IMR-90 (cell line): ENCODE measurements at regions not wholly inside any gene's neighbourhood (a gene's known extent, or its start where the extent isn't known, plus 50 kb on each side); places are given as distances from the start of the nearest gene placed in this dataset.

ENCODE experiments used
- ATAC-seq: fragments of 200-7000 bp; cut with Tn5 transposase; 2 replicates; pipeline ENCODE4 v1.9.1; 2020; ENCODE audit warnings: low read depth, mild to moderate bottlenecking, moderate library complexity
- BruUV-seq: library from RNA; stranded (reverse); fragments of 400-500 nt; replicated peaks from 2 replicates; lab custom pipeline; 2021; lab: Mats Ljungman, UMichigan
- CTCF ChIA-PET: fragments of 300-600 bp; formaldehyde crosslinking; extraction: SDS; loops from one replicate; lab custom pipeline; 2021; ENCODE audit warnings: antibody characterized with exemption; lab: Yijun Ruan, JAX
- POLR2A ChIA-PET: fragments of 300-600 bp; sonication (Branson Sonifier 250); formaldehyde crosslinking; loops from one replicate; lab custom pipeline; 2022; ENCODE audit warnings: antibody characterized with exemption; ENCODE audit not compliant: unreplicated experiment; lab: Charles Lee
- DNase-seq: peaks from one replicate; pipeline ENCODE4 v3.0.0; 2013
- H2AFZ ChIP-seq: replicated peaks from 2 replicates; pipeline ENCODE3; 2013; ENCODE audit warnings: low read length, mild to moderate bottlenecking; ENCODE audit not compliant: poor library complexity
- H2AK5ac ChIP-seq: 2 replicates; pipeline ENCODE4 v1.6.1; 2013; ENCODE audit warnings: low read depth, low read length, inconsistent platforms
- H2AK9ac ChIP-seq: replicated peaks from 2 replicates; pipeline ENCODE3; 2013; ENCODE audit warnings: mild to moderate bottlenecking, low read depth, low read length, moderate library complexity; ENCODE audit not compliant: poor library complexity
- H2BK120ac ChIP-seq: 2 replicates; pipeline ENCODE4 v1.6.1; 2013; ENCODE audit warnings: low read depth, low read length, inconsistent platforms
- H2BK15ac ChIP-seq: 3 replicates; pipeline ENCODE4 v1.6.1; 2013; ENCODE audit warnings: low read depth, low read length, inconsistent platforms
- H2BK20ac ChIP-seq: 2 replicates; pipeline ENCODE4 v1.6.1; 2013; ENCODE audit warnings: low read depth, mild to moderate bottlenecking, inconsistent platforms, low read length, moderate library complexity
- H2BK5ac ChIP-seq: 2 replicates; pipeline ENCODE4 v1.6.1; 2013; ENCODE audit warnings: mild to moderate bottlenecking, low read depth, low read length, inconsistent platforms; ENCODE audit not compliant: poor library complexity, severe bottlenecking
- H3K14ac ChIP-seq: replicated peaks from 2 replicates; pipeline ENCODE4 v1.6.1; 2013; ENCODE audit warnings: low read depth, low read length, inconsistent platforms
- H3K18ac ChIP-seq: 2 replicates; pipeline ENCODE4 v1.6.1; 2013; ENCODE audit warnings: low read depth, low read length, control low read depth
- H3K23ac ChIP-seq: 2 replicates; pipeline ENCODE4 v1.6.1; 2013; ENCODE audit warnings: low read depth, low read length, inconsistent platforms
- H3K27ac ChIP-seq: 2 replicates; pipeline ENCODE4 v1.5.1; 2013; ENCODE audit warnings: mild to moderate bottlenecking, control low read depth, low read length; ENCODE audit not compliant: insufficient read depth
- H3K27me3 ChIP-seq: 2 replicates; pipeline ENCODE4 v1.6.1; 2013; ENCODE audit warnings: low read length; ENCODE audit not compliant: control insufficient read depth, insufficient read depth
- H3K36me3 ChIP-seq: 2 replicates; pipeline ENCODE4 v1.6.1; 2013; ENCODE audit warnings: low read length, mixed read lengths; ENCODE audit not compliant: control insufficient read depth, insufficient read depth
- H3K4ac ChIP-seq: 2 replicates; pipeline ENCODE4 v1.6.1; 2013; ENCODE audit warnings: low read depth, low read length, inconsistent platforms
- H3K4me1 ChIP-seq: 2 replicates; pipeline ENCODE4 v1.6.1; 2013; ENCODE audit warnings: low read length, mixed read lengths; ENCODE audit not compliant: control insufficient read depth, insufficient read depth
- H3K4me2 ChIP-seq: 2 replicates; pipeline ENCODE4 v1.6.1; 2013; ENCODE audit warnings: low read depth, mild to moderate bottlenecking, control low read depth, low read length, moderate library complexity
- H3K4me3 ChIP-seq: 2 replicates; pipeline ENCODE4 v1.5.1; 2013; ENCODE audit warnings: low read depth, mild to moderate bottlenecking, control low read depth, low read length, moderate library complexity; ENCODE audit not compliant: insufficient read depth
- H3K56ac ChIP-seq: 2 replicates; pipeline ENCODE4 v1.6.1; 2013; ENCODE audit warnings: low read length, inconsistent platforms; ENCODE audit not compliant: insufficient read depth; ENCODE audit errors: extremely low read depth
- H3K79me1 ChIP-seq, 2 experiments: 2 replicates each; pipeline ENCODE4 v1.6.1; 2013; ENCODE audit warnings: low read length in 2 of 2, inconsistent platforms in 1 of 2, low read depth in 1 of 2
- H3K9ac ChIP-seq: 2 replicates; pipeline ENCODE4 v1.6.1; 2013; ENCODE audit warnings: low read depth, low read length, control low read depth
- H3K9me1 ChIP-seq: 2 replicates; pipeline ENCODE4 v1.6.1; 2013; ENCODE audit warnings: low read length, inconsistent platforms; ENCODE audit not compliant: insufficient read depth
- H3K9me3 ChIP-seq: 2 replicates; pipeline ENCODE4 v1.6.1; 2013; ENCODE audit warnings: low read length; ENCODE audit not compliant: control insufficient read depth, insufficient read depth
- H4K20me1 ChIP-seq: 2 replicates; pipeline ENCODE4 v1.6.1; 2013; ENCODE audit warnings: low read length, inconsistent platforms; ENCODE audit not compliant: insufficient read depth
- H4K5ac ChIP-seq: 2 replicates; pipeline ENCODE4 v1.6.1; 2013; ENCODE audit warnings: mild to moderate bottlenecking, low read depth, low read length, control low read depth
- H4K8ac ChIP-seq, 2 experiments: 2 replicates each; pipeline ENCODE4 v1.6.1; 2013; ENCODE audit warnings: low read depth in 2 of 2, low read length in 2 of 2, control low read depth in 1 of 2, inconsistent platforms in 1 of 2
- H4K91ac ChIP-seq: 2 replicates; pipeline ENCODE4 v1.6.1; 2013; ENCODE audit warnings: low read depth, low read length, inconsistent platforms; ENCODE audit not compliant: insufficient read depth
- CEBPB ChIP-seq: IDR thresholded peaks from 2 replicates; pipeline ENCODE4 v1.6.1; 2012; ENCODE audit warnings: low read depth, low read length, improper control_type of control experiment
- CHD1 ChIP-seq: IDR thresholded peaks from 2 replicates; pipeline ENCODE4 v1.6.1; 2012; ENCODE audit warnings: low read depth, low read length, improper control_type of control experiment
- FOS ChIP-seq: fragments of 150-350 bp; IDR thresholded peaks from 2 replicates; pipeline ENCODE4 v1.6.1; 2016; ENCODE audit warnings: low read depth, low read length
- MAFK ChIP-seq: IDR thresholded peaks from 2 replicates; pipeline ENCODE4 v1.6.1; 2012; ENCODE audit warnings: low read depth, low read length, improper control_type of control experiment
- MAZ ChIP-seq: IDR thresholded peaks from 2 replicates; pipeline ENCODE4 v1.6.1; 2012; ENCODE audit warnings: low read depth, mild to moderate bottlenecking, low read length, improper control_type of control experiment, moderate library complexity, borderline replicate concordance
- MXI1 ChIP-seq: IDR thresholded peaks from 2 replicates; pipeline ENCODE4 v1.6.1; 2012; ENCODE audit warnings: low read depth, mild to moderate bottlenecking, low read length, moderate library complexity, borderline replicate concordance
- NFE2L2 ChIP-seq: fragments of 150-350 bp; IDR thresholded peaks from 2 replicates; pipeline ENCODE4 v1.6.1; 2016; ENCODE audit warnings: low read depth, mild to moderate bottlenecking, low read length
- POLR2A ChIP-seq: IDR thresholded peaks from 2 replicates; pipeline ENCODE4 v1.6.1; 2012; ENCODE audit warnings: mild to moderate bottlenecking, low read depth, low read length
- RFX5 ChIP-seq: IDR thresholded peaks from 2 replicates; pipeline ENCODE4 v1.8.0; 2012; ENCODE audit warnings: low read depth, mild to moderate bottlenecking, low read length, moderate library complexity
- WGBS, 2 experiments: methylation state at CpG; one replicate each; pipeline versions ENCODE4 v1.1.5 to v1.1.7; 2013; ENCODE audit warnings: missing lambda C conversion rate in 2 of 2; ENCODE audit not compliant: insufficient read length in 1 of 2; ENCODE audit errors: extremely low coverage in 2 of 2; 5-methylcytosine and 5-hydroxymethylcytosine counted together
- dilution Hi-C: fragments of 300-500 bp; cut with HindIII; formaldehyde crosslinking; loops from one replicate; pipeline ENCODE4 v1.14.3; 2018; ENCODE audit warnings: low sequenced_read_pairs; ENCODE audit not compliant: unreplicated experiment
- in situ Hi-C: fragments of 300-500 bp; cut with MboI; formaldehyde crosslinking; loops from 3 replicates; pipeline ENCODE4 v1.14.3; 2019; ENCODE audit warnings: low sequenced_read_pairs, inconsistent platforms, mixed read lengths
- intact Hi-C: fragments of 100-400 bp; cut with micrococcal nuclease; formaldehyde crosslinking; loops from 2 replicates; pipeline ENCODE4 v1.10.0; 2022
- TF ChIP-seq, protein P1 (sequence below): conservative IDR thresholded peaks from 2 replicates; pipeline ENCODE4 v1.5.1; 2012; ENCODE audit warnings: mild to moderate bottlenecking, low read depth, low read length, improper control_type of control experiment
- TF ChIP-seq, protein P2 (sequence below): fragments of 150-350 bp; IDR thresholded peaks from 2 replicates; pipeline ENCODE4 v1.6.1; 2017; ENCODE audit warnings: mild to moderate bottlenecking, antibody characterized with exemption, low read length, low read depth
- TF ChIP-seq, protein P3 (sequence below): fragments of 150-350 bp; IDR thresholded peaks from 2 replicates; pipeline ENCODE4 v1.6.1; 2016; ENCODE audit warnings: low read depth, mild to moderate bottlenecking, low read length, moderate library complexity, borderline replicate concordance

DNA sequence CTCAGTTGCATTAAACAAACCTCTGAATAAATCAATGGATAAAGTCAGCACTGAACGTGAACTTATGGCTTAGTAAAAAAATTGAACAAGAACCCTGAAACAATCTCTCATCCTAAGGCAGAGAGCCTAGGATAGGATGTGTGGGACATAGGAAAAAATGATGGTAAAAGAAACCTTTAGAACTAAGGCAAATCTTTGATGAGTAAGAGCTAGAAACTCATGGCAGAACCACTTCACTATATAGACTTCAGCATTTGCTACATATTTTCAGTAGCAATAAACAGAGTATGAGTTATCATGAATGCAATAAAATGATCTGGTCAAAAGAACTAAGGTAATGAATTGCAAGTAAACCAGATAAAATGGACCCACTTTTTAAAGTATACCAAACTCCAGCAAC, 725.8 kb upstream of the DPPA4 start:
- H3K4ac ChIP-seq: no peak overlapping the region
- H4K8ac ChIP-seq: no peak overlapping the region
- H3K9me1 ChIP-seq: no peaks in the 10 kb centered on the region
- H4K91ac ChIP-seq: no peak overlapping the region
- no peaks in the 10 kb centered on the region for H3K4me1 ChIP-seq
- H3K18ac ChIP-seq: no peak overlapping the region
- no peak for TF ChIP-seq RFX5
- no peak for TF ChIP-seq POLR2A
- TF ChIP-seq CHD1: no peak
- TF ChIP-seq, protein P1, sequence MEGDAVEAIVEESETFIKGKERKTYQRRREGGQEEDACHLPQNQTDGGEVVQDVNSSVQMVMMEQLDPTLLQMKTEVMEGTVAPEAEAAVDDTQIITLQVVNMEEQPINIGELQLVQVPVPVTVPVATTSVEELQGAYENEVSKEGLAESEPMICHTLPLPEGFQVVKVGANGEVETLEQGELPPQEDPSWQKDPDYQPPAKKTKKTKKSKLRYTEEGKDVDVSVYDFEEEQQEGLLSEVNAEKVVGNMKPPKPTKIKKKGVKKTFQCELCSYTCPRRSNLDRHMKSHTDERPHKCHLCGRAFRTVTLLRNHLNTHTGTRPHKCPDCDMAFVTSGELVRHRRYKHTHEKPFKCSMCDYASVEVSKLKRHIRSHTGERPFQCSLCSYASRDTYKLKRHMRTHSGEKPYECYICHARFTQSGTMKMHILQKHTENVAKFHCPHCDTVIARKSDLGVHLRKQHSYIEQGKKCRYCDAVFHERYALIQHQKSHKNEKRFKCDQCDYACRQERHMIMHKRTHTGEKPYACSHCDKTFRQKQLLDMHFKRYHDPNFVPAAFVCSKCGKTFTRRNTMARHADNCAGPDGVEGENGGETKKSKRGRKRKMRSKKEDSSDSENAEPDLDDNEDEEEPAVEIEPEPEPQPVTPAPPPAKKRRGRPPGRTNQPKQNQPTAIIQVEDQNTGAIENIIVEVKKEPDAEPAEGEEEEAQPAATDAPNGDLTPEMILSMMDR: no peak
- TF ChIP-seq NFE2L2: no peak
- no peak for TF ChIP-seq MXI1
- no peak for TF ChIP-seq FOS
- TF ChIP-seq CEBPB: no peak
- TF ChIP-seq MAFK: no peak
- TF ChIP-seq, protein P2, sequence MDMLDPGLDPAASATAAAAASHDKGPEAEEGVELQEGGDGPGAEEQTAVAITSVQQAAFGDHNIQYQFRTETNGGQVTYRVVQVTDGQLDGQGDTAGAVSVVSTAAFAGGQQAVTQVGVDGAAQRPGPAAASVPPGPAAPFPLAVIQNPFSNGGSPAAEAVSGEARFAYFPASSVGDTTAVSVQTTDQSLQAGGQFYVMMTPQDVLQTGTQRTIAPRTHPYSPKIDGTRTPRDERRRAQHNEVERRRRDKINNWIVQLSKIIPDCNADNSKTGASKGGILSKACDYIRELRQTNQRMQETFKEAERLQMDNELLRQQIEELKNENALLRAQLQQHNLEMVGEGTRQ: no peak
- TF ChIP-seq, protein P3, sequence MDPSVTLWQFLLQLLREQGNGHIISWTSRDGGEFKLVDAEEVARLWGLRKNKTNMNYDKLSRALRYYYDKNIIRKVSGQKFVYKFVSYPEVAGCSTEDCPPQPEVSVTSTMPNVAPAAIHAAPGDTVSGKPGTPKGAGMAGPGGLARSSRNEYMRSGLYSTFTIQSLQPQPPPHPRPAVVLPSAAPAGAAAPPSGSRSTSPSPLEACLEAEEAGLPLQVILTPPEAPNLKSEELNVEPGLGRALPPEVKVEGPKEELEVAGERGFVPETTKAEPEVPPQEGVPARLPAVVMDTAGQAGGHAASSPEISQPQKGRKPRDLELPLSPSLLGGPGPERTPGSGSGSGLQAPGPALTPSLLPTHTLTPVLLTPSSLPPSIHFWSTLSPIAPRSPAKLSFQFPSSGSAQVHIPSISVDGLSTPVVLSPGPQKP: no peak
- no peak for TF ChIP-seq MAZ
- H3K4me3 ChIP-seq: no peak overlapping the region
- DNase-seq: no peak
- no peak overlapping the region for H2AFZ ChIP-seq
- H3K79me1 ChIP-seq: no peaks in the 10 kb centered on the region
- no peak overlapping the region for H4K5ac ChIP-seq
- H3K23ac ChIP-seq: no peak overlapping the region
- H3K36me3 ChIP-seq: no peaks in the 10 kb centered on the region
- H4K20me1 ChIP-seq: no peaks in the 10 kb centered on the region
- no peak overlapping the region for H2AK9ac ChIP-seq
- no peaks in the 10 kb centered on the region for H3K27me3 ChIP-seq
- ChIA-PET POLR2A (no interaction called here), CTCF (no interaction called here)
- H3K4me2 ChIP-seq: no peak overlapping the region
- H2BK15ac ChIP-seq: no peak overlapping the region
- no peak overlapping the region for H3K14ac ChIP-seq
- no peak overlapping the region for H2BK5ac ChIP-seq
- intact Hi-C loops (no loop called here), dilution Hi-C loops (no loop called here), in situ Hi-C loops (no loop called here)
- no CpG with 5 or more reads among the region's 1 CpG for WGBS, 2 experiments
- no TSS peak for BruUV-seq
- H2BK20ac ChIP-seq: no peak overlapping the region
- no peak overlapping the region for H2BK120ac ChIP-seq
- no peak overlapping the region for H2AK5ac ChIP-seq
- H3K9me3 ChIP-seq: no peaks in the 10 kb centered on the region
- ATAC-seq: no peak
- H3K9ac ChIP-seq: no peak overlapping the region
- no peak overlapping the region for H3K56ac ChIP-seq
- H3K27ac ChIP-seq: no peak overlapping the region
